GM23338 (cell line): ENCODE measurements at regions not wholly inside any gene's neighbourhood (a gene's known extent, or its start where the extent isn't known, plus 50 kb on each side); places are given as distances from the start of the nearest gene placed in this dataset.
"Not testable (repeated sequence)": the region's sequence is repeated elsewhere in the genome, so short reads cannot be mapped to it uniquely, and the experiment has no call there.

ENCODE experiments used
- CTCF ChIP-seq, 2 experiments: fragments of 200-600 bp in 1 of 2; sonication (generic) in 1 of 2; conservative IDR thresholded peaks; 2 replicates each; pipeline versions ENCODE4 v1.5.1 to v1.6.1; 2016 to 2017; ENCODE audit warnings: antibody characterized with exemption in 2 of 2, low read depth in 2 of 2, mild to moderate bottlenecking in 2 of 2, moderate library complexity in 1 of 2
- ETS1 ChIP-seq: IDR thresholded peaks from 2 replicates; pipeline ENCODE4 v1.6.1; 2016; ENCODE audit warnings: antibody characterized with exemption
- EZH2 ChIP-seq: fragments of 200-600 bp; sonication (generic); IDR thresholded peaks from one replicate; pipeline ENCODE4 v1.8.0; 2017; ENCODE audit warnings: antibody characterized with exemption, mild to moderate bottlenecking, low read depth; ENCODE audit not compliant: unreplicated experiment
- POLR2AphosphoS5 ChIP-seq: IDR thresholded peaks from 2 replicates; pipeline ENCODE4 v1.6.1; 2016; ENCODE audit warnings: antibody characterized with exemption, low read depth

- TF ChIP-seq CTCF (conservative IDR thresholded peaks at IDR 0.05; ENCODE audit: low read depth in 2 of 2); POLR2AphosphoS5; EZH2; ETS1: not testable (repeated sequence)
Observed at GRCh38 chr1:60688221-60688620, 394.1 kb upstream of the NFIA start.
